ENCODE measurements at regions not wholly inside any gene's neighbourhood (a gene's known extent, or its start where the extent isn't known, plus 50 kb on each side); places are given as distances from the start of the nearest gene placed in this dataset.
A peak's percentile ranks its signal among the peaks of the same experiment; 100 is the strongest.
"Not testable (repeated sequence)": the region's sequence is repeated elsewhere in the genome, so short reads cannot be mapped to it uniquely, and the experiment has no call there.

- no peak for DNase-seq
These were observed 190.2 kb downstream of the ACTR3B start for GRCh38 chr7:152949790-152950189.

DNA sequence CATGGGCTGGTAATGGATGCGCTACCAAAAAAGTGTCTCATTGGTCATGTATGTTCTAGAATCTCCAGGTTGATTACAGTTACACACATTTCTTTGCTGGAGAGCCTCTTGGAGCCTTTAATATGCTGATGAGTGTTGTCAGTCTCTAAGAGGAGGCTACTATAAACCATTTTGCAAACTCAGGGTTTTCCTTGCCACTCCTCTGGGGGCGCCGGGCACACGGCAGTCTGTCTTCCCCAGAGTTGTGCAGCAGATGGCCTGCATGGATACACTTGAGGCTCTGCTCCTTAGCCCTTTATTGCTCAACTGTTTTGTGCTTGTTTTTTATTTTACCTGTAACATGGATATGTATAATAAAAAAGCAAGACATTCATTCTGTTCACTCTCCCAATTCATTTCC is 196.5 kb downstream of the ACTR3B start:
- peak; percentile 7 for DNase-seq

GRCh38 chr7:152959610-152960009 is 200.1 kb downstream of the ACTR3B start:
- DNase-seq: no peak

GRCh38 chr7:152961796-152962195 is 202.2 kb downstream of the ACTR3B start:
- not testable (repeated sequence) for DNase-seq

- no peak for DNase-seq
These were observed 206.6 kb downstream of the ACTR3B start for GRCh38 chr7:152966189-152966588.

GRCh38 chr7:152967958-152968357 is 208.4 kb downstream of the ACTR3B start:
- DNase-seq: peak; percentile 12

DNA sequence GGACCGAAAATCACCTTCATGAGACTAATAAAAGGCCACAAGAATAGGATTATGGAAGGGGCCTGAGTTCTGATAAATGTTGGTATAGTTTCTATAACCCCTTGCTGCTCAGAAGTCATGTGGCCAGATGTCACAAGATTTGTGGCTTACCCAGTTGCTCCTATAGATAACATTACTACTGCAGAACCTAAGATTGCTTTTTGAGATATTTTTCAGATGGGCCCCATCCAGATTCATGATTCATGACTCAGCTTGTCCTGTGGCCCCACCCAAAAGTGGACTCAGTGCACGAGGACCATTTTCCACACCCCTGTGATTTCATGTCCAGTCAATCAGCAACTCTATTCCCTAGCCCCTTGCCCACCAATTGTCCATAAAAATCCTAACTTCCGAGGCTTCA is 209.0 kb downstream of the ACTR3B start:
- peak; percentile 55 for DNase-seq

GRCh38 chr7:152969335-152969734 is 209.8 kb downstream of the ACTR3B start:
- DNase-seq: no peak

- no peak for DNase-seq
These were observed 210.3 kb downstream of the ACTR3B start for GRCh38 chr7:152969839-152970238.

DNA sequence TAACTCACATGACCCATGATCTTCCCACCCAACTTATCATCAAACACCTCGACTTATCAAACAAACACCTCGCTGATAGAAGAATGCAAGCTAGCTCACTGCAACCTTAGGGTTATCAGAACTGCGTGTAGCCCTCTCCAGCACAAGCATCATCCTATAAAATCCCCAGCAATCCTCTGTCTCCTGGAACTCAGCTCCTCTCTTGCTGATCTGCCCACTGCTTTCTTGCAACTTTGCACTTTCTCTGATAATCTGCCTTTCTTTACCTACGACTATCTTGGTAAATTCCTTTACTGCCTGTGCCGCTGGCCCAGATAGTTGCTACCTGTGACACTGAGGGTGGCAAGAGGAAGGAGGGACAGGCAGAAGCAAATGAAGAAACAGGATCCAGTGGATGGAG is 210.9 kb downstream of the ACTR3B start:
- no peak for DNase-seq

GRCh38 chr7:152974577-152974976 is 215.0 kb downstream of the ACTR3B start:
- no peak for DNase-seq

DNA sequence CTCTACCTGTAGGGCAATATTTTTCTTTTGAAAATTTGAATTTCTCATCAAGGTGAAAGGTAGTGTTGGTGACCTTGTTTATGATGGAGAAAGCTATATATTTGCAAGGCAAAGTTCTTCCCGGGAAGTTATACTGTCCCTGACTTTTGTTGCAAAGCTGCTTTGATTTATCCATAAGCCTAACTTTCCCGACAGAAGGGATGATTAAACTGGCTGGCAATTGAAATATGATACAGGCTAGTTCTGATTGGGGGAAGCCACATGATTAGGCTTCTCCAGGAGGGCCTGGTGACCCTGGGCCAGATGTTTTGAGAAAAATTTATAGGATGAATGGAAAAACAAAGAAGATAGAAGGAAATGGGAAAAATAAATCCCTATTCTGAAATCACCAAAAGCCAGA is 215.5 kb downstream of the ACTR3B start:
- DNase-seq: no peak

- DNase-seq: no peak
These were observed 219.8 kb downstream of the ACTR3B start for GRCh38 chr7:152979376-152979775.

GRCh38 chr7:152984421-152984820 is 224.9 kb downstream of the ACTR3B start:
- DNase-seq: no peak

- no peak for DNase-seq
These were observed 226.8 kb downstream of the ACTR3B start for GRCh38 chr7:152986376-152986775.

- DNase-seq: no peak
These were observed 228.1 kb downstream of the ACTR3B start for GRCh38 chr7:152987656-152988055.

DNA sequence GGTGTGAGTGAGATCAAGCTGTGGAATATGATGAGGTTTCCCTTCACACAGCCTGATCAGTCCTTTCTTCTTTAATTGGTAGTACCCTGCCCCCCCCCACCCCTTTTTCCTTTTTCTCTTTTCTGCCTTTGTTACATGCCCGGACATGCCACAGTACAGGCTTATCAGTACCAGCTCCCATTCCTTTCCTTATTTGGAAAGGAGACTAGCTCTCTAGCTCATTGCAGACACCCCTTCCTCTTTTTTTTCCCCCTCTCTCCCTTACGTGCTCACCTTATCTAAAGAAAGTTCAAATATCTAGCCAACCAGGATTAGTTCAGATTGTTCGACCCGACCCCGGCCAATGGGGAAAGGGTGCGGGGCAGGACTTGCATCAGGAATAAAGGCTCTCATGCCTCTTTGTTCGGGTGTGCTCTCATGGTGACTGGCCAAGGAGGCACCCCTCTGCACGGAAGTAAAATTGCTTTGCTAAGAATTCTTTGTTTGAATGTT is 230.4 kb downstream of the ACTR3B start:
- peak; percentile 3 for DNase-seq

DNA sequence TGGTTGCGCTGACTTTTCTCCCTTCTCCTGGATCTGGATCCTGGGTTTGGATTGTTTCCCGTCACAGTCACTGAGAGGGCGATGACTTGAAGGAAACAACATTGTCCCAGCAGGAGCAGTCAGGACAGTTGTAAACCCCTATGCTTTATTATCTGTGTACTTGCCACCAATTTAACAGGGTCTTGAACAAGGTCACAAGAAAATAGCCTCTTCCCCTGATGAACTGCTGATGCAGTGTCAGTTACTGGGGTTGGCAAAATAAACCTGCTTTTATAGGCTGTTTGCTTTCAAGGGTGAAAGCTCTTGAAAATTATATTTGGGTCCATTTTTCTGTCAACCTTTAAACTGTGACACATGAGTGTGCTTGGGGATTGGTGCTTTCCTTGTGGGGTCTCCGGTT is 238.9 kb downstream of the ACTR3B start:
- no peak for DNase-seq

- DNase-seq: no peak
These were observed 242.6 kb downstream of the ACTR3B start for GRCh38 chr7:153002115-153002514.

DNA sequence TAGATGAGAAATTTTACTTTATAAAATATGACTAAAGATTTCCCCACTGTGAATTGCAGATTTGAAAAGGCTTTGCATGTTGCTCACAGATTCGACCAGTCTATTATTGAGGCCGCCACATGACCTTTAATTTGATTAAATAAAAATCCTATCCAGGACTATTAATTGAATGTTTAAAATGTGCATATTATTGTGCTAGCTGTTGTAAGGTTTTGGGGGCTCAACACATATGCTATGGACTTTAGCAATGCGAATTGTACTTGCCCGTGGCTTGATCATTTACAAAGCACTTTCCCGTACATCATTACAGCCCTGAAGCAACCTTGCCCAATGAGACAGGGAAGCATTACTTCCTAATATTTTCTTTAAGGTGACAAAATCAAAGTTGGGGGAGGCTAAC is 243.0 kb downstream of the ACTR3B start:
- DNase-seq: no peak

DNA sequence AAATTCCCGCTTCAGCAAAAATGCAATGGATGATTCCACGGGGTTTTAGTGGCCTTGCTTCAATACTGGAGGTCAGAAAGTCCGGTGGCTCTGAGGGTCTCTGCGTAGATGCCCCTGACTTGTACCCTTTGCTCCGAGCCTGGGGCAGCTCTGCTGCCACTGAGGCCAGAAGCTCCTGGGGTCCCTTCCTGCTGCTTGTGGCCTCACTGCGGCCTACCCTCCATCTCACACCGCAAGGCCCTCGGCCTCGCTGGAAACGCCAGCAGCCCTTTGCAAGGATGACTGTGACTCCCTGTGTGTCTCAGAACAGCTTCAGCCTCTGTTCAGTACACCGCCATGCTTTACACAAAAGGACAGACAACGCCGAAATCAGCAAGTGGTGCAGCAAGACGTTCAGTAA is 244.8 kb downstream of the ACTR3B start:
- DNase-seq: no peak

DNA sequence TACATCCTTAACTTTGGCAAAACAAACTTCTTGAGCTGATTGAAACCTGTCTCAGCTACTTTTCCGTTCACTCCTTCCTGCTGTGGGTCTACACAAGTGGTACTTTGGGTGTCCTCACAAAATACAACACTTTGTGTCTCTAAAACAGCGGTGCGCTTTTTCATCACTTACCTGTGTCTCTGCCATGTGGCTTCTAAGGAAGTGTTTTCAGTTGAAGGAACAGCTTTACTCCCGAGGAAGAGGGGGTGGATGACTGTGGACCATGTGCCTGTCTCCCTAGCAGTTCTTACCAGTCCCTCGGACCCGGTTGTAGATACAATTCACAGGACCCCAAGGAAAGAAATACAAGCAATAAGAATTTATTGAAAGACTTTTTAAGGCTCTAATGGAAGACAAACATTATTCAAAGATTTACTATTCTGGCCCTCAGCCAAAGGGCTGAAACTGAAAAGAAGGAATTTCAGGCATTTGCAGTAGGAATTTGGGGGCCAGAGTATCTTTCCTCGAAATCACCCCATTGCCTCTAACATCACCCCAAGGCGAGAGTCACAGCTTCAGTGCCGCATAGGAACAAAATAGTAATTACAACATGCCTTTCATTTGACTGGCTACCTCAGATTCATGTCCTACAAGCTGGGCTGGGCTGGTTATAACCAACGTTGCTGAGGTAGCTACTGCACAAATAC is 246.3 kb downstream of the ACTR3B start:
- no peak for DNase-seq

DNA sequence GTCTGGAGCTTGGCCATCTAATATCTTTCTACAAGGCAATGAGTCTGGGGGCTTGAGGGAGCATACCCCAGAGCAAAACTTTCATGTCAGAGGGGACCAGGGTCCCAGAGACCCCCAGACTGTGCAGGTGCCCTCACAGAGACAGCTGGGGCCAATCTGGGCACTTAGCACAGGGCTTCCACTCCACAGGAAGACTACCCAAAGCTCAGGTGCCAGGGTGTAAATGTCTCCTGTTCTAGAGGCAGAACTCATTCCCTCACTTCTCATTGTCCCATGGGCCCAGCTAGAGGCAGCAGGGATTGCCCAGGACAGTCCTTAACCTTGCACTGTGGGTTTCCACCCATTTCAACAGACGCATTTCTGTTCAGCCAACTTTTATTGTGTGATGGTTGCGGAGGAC is 246.9 kb downstream of the ACTR3B start:
- DNase-seq: no peak

DNA sequence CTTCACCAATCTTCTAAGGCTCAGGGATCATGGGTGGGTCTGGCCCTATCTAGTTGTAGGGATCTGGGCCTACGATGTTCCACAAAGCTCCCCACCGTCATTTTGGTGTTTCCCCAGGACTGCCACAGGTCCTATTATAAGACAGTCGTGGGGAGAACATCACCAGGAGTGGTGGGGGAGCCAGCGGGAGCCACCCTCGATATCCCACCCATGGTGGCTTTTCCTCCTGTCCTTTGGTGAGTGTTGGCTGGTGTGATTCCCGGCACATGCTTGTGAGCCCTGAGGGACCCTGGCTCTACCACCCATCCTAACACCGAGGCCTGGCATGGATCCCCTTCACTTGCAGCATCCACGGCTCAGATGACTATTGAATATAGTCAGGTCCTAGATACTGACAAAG is 247.4 kb downstream of the ACTR3B start:
- no peak for DNase-seq

DNA sequence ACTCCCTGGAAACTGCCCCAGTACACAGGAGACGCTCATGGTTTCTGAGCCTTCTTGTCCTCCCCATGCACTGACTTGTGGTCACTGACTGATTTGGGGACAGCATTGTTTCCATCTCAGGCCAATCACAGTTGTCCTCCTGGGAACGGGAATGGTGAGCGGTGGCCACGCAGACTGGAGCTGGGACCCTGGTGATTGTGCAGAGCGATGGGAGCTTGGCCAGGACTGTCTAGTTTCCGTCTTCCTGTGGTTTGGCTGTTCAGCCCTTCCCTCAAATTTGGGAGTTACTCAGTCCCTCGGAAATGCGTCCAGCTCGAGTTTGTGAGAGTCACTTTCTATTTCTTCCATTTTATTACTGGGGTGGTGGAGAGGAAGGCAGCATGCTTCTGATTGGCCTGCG is 250.9 kb downstream of the ACTR3B start:
- no peak for DNase-seq
